OCI-LY3 (cell line): ENCODE measurements at regions not wholly inside any gene's neighbourhood (a gene's known extent, or its start where the extent isn't known, plus 50 kb on each side); places are given as distances from the start of the nearest gene placed in this dataset.

Experiments used
- H2AFZ ChIP-seq: fragments of 200-600, 300-600 bp; shearing (Covaris generic); 2 replicates; pipeline ENCODE4 v1.6.0; 2014; ENCODE audit warnings: antibody characterized with exemption, low read depth, low read length
- H3K27ac ChIP-seq: fragments of 200-600, 300-600 bp; sonication (generic); 2 replicates; pipeline ENCODE4 v1.5.1; 2014; ENCODE audit warnings: mild to moderate bottlenecking, low read length, moderate library complexity, mixed read lengths
- H3K27me3 ChIP-seq: fragments of 200-600, 300-600 bp; sonication (generic); 2 replicates; pipeline ENCODE4 v1.6.1; 2014; ENCODE audit warnings: low read depth, low read length, mixed read lengths
- H3K36me3 ChIP-seq: fragments of 200-600, 300-600 bp; sonication (generic); replicated peaks from 2 replicates; pipeline ENCODE3; 2014; ENCODE audit warnings: low read depth, low read length, mixed read lengths
- H3K4me1 ChIP-seq: fragments of 300-600, 200-600 bp; sonication (generic); 2 replicates; pipeline ENCODE4 v1.6.1; 2014; ENCODE audit warnings: low read length, mixed read lengths
- H3K4me2 ChIP-seq: fragments of 200-600, 300-600 bp; sonication (generic); 2 replicates; pipeline ENCODE4 v1.6.1; 2014; ENCODE audit warnings: low read length, mixed read lengths
- H3K4me3 ChIP-seq: fragments of 300-600, 200-600 bp; sonication (generic); 2 replicates; pipeline ENCODE4 v1.5.1; 2014; ENCODE audit warnings: antibody characterized with exemption, mild to moderate bottlenecking, low read length, moderate library complexity
- H3K79me2 ChIP-seq: fragments of 300-600, 200-600 bp; shearing (Covaris generic); 2 replicates; pipeline ENCODE4 v1.6.1; 2014; ENCODE audit warnings: mild to moderate bottlenecking, low read length, mixed read lengths
- H3K9ac ChIP-seq: fragments of 300-600, 200-600 bp; shearing (Covaris generic); 2 replicates; pipeline ENCODE4 v1.6.0; 2014; ENCODE audit warnings: mild to moderate bottlenecking, low read length, moderate library complexity
- H3K9me3 ChIP-seq: fragments of 200-600, 300-600 bp; shearing (Covaris generic); 2 replicates; pipeline ENCODE4 v1.6.1; 2014; ENCODE audit warnings: low read length, mixed read lengths; ENCODE audit not compliant: insufficient read depth
- H4K20me1 ChIP-seq: fragments of 200-600, 300-600 bp; sonication (generic); 2 replicates; pipeline ENCODE4 v1.6.1; 2016; ENCODE audit warnings: low read length, mixed read lengths; ENCODE audit not compliant: insufficient read depth
- CTCF ChIP-seq: fragments of 200-600, 300-600 bp; sonication (generic); IDR thresholded peaks from 2 replicates; pipeline ENCODE4 v1.5.1; 2014; ENCODE audit warnings: antibody characterized with exemption, low read length, low read depth
- EZH2phosphoT487 ChIP-seq: fragments of 200-600 bp; shearing (Covaris generic); IDR thresholded peaks from 2 replicates; pipeline ENCODE4 v1.6.1; 2018; ENCODE audit warnings: antibody characterized with exemption, mixed run types, low read depth

- Histone ChIP-seq H3K9me3 (no peaks in the 10 kb centered on the region), H3K27me3 (no peaks in the 10 kb centered on the region), H3K9ac (no peak overlapping the region), H4K20me1 (no peaks in the 10 kb centered on the region), H3K36me3 (no peaks in the 10 kb centered on the region), H3K79me2 (no peaks in the 10 kb centered on the region), H2AFZ (no peak overlapping the region), H3K27ac (no peak overlapping the region), H3K4me1 (no peaks in the 10 kb centered on the region), H3K4me3 (no peak overlapping the region), H3K4me2 (no peak overlapping the region)
- TF ChIP-seq CTCF (no peak), EZH2phosphoT487 (no peak)
Observed at GRCh38 chr11:106497321-106497720, 419.9 kb downstream of the AASDHPPT start.

- no peak overlapping the region for H3K9ac ChIP-seq
- no peak overlapping the region for H3K4me3 ChIP-seq
- no peak overlapping the region for H3K27ac ChIP-seq
- no peaks in the 10 kb centered on the region for H3K79me2 ChIP-seq
- H2AFZ ChIP-seq: no peak overlapping the region
- no peaks in the 10 kb centered on the region for H4K20me1 ChIP-seq
- no peaks in the 10 kb centered on the region for H3K36me3 ChIP-seq
- no peak overlapping the region for H3K4me2 ChIP-seq
- no peaks in the 10 kb centered on the region for H3K27me3 ChIP-seq
- H3K9me3 ChIP-seq: no peaks in the 10 kb centered on the region
- no peaks in the 10 kb centered on the region for H3K4me1 ChIP-seq
- no peak for TF ChIP-seq CTCF
- no peak for TF ChIP-seq EZH2phosphoT487
Observed at GRCh38 chr11:106497822-106498221, 420.4 kb downstream of the AASDHPPT start.

- no peak for TF ChIP-seq CTCF
- TF ChIP-seq EZH2phosphoT487: no peak
- Histone ChIP-seq H3K9ac (no peak overlapping the region), H3K9me3 (no peaks in the 10 kb centered on the region), H3K36me3 (no peaks in the 10 kb centered on the region), H3K79me2 (no peaks in the 10 kb centered on the region), H3K4me2 (no peak overlapping the region), H3K4me3 (no peak overlapping the region), H3K4me1 (no peaks in the 10 kb centered on the region), H2AFZ (no peak overlapping the region), H4K20me1 (no peaks in the 10 kb centered on the region), H3K27ac (no peak overlapping the region), H3K27me3 (no peaks in the 10 kb centered on the region)
Observed at GRCh38 chr11:106503901-106504300, 426.4 kb downstream of the AASDHPPT start.

- H3K9me3 ChIP-seq: no peaks in the 10 kb centered on the region
- no peak overlapping the region for H3K4me2 ChIP-seq
- TF ChIP-seq EZH2phosphoT487 (no peak), CTCF (no peak)
- H3K4me1 ChIP-seq: no peaks in the 10 kb centered on the region
- H3K36me3 ChIP-seq: no peaks in the 10 kb centered on the region
- no peak overlapping the region for H3K4me3 ChIP-seq
- no peaks in the 10 kb centered on the region for H3K27me3 ChIP-seq
- H3K79me2 ChIP-seq: no peaks in the 10 kb centered on the region
- H4K20me1 ChIP-seq: no peaks in the 10 kb centered on the region
- H3K9ac ChIP-seq: no peak overlapping the region
- no peak overlapping the region for H2AFZ ChIP-seq
- no peak overlapping the region for H3K27ac ChIP-seq
Observed at GRCh38 chr11:106507645-106508306, 430.3 kb downstream of the AASDHPPT start.
